ENCODE measurements at regions not wholly inside any gene's neighbourhood (a gene's known extent, or its start where the extent isn't known, plus 50 kb on each side); places are given as distances from the start of the nearest gene placed in this dataset.

- H2AFZ ChIP-seq (ENCODE audit: low read depth, low read length): no peak overlapping the region
- ChIA-PET CTCF (ENCODE audit: low intra/inter-chr PET ratio) (no interaction called here), POLR2A (interaction anchor here (0.6 to 1.3 kb wide), 5 partner anchors 12 to 470 kb away, joined by 3 to 6 read pairs (median 3); no protein-coding TSS in a partner anchor)
- FAIRE-seq (no peak), ATAC-seq (peak; percentile 64), DNase-seq (ENCODE audit: extremely low read depth in 1 of 4, low spot score in 3 of 4) (peak; percentile 39 to 48 (median 46))
- H3K4me2 ChIP-seq (ENCODE audit: insufficient read depth, low read length): no peak overlapping the region
- intact Hi-C loops (cut with micrococcal nuclease) (no loop called here), in situ Hi-C loops (cut with MboI) (no loop called here)
- no peaks in the 10 kb centered on the region for H3K79me2 ChIP-seq (ENCODE audit: control insufficient read depth, insufficient read depth, low read length)
- 12% methylated on average over 16 of the region's 17 CpGs for WGBS (ENCODE audit: insufficient coverage, low coverage, missing lambda C conversion rate)
- no peaks in the 10 kb centered on the region for H3K36me3 ChIP-seq (ENCODE audit: control insufficient read depth, insufficient read depth, low read length)
- no peak overlapping the region for H3K4me3 ChIP-seq
- H3K9me1 ChIP-seq (ENCODE audit: control insufficient read depth, insufficient read depth, low read length): no peaks in the 10 kb centered on the region
- H3K27me3 ChIP-seq (ENCODE audit: control insufficient read depth in 2 of 2, insufficient read depth in 2 of 2, low read length in 2 of 2): peaks cover 0 to 3% of the 10 kb centered on the region in 2 experiments; a peak in 2 of 5 replicates
- peaks cover 14 to 20% of the 10 kb centered on the region in 2 experiments for H3K4me1 ChIP-seq (replicated peaks in 1 of 2; ENCODE audit: control insufficient read depth in 2 of 2, insufficient read depth in 2 of 2, low read length in 2 of 2)
- H3K9me3 ChIP-seq (replicated peaks; ENCODE audit: control insufficient read depth, insufficient read depth, low read depth, low read length): no peaks in the 10 kb centered on the region
- H3K27ac ChIP-seq (ENCODE audit: extremely low read depth, low read depth, low read length): no peak overlapping the region
- BruUV-seq (replicated peaks): no TSS peak
- H4K20me1 ChIP-seq (replicated peaks; ENCODE audit: control insufficient read depth, insufficient read depth, low read length): no peaks in the 10 kb centered on the region
- peak overlapping the region in 1 of 2 experiments; percentile 66; a peak in 2 of 4 replicates for H3K9ac ChIP-seq (ENCODE audit: insufficient read depth in 1 of 2, low read depth in 2 of 2, low read length in 2 of 2)
- TF ChIP-seq MAFF (IDR thresholded peaks at IDR 0.05; ENCODE audit: low read length) (no peak), SIN3B (IDR thresholded peaks at IDR 0.05; ENCODE audit: low read depth) (no peak), CEBPG (CRISPR knock-in tag; IDR thresholded peaks at IDR 0.05) (no peak), CEBPG (tag; conservative IDR thresholded peaks at IDR 0.05 in 1 of 2, IDR thresholded peaks at IDR 0.05 in 1 of 2) (peak; percentile 43 to 77; a peak in 3 of 4 replicates), NR1H2 (CRISPR knock-in tag; IDR thresholded peaks at IDR 0.05) (no peak), TFAP4 (CRISPR knock-in tag; IDR thresholded peaks at IDR 0.05; ENCODE audit: borderline replicate concordance) (peak; percentile 67; the same call in 1 of the 2 replicates), SIX5 (IDR thresholded peaks at IDR 0.05; ENCODE audit: borderline replicate concordance in 1 of 2, insufficient read depth in 1 of 2, low read depth in 1 of 2, low read length in 2 of 2) (no peak), SMARCE1 (IDR thresholded peaks at IDR 0.05) (peak; percentile 75; the same call in 1 of the 2 replicates), E2F5 (CRISPR knock-in tag; IDR thresholded peaks at IDR 0.05) (no peak), POLR2A (conservative IDR thresholded peaks at IDR 0.05) (no peak), GTF2A2 (tag; IDR thresholded peaks at IDR 0.05) (no peak), CBFA2T3 (IDR thresholded peaks at IDR 0.05) (peak; percentile 28; the same call in 1 of the 2 replicates), ZNF316 (IDR thresholded peaks at IDR 0.05) (no peak), ZFX (CRISPR knock-in tag; IDR thresholded peaks at IDR 0.05) (peak; percentile 38), NFRKB (IDR thresholded peaks at IDR 0.05; ENCODE audit: low read depth) (no peak), NCOA6 (IDR thresholded peaks at IDR 0.05) (no peak), CAMTA2 (CRISPR knock-in tag; conservative IDR thresholded peaks at IDR 0.05) (no peak), ZNF274 (IDR thresholded peaks at IDR 0.05; ENCODE audit: borderline replicate concordance, low read depth, low read length) (no peak), ZNF395 (CRISPR knock-in tag; IDR thresholded peaks at IDR 0.05) (peak; percentile 81; the same call in 1 of the 2 replicates), TFAM (CRISPR knock-in tag; conservative IDR thresholded peaks at IDR 0.05) (no peak)
- TF ChIP-seq, protein P1, sequence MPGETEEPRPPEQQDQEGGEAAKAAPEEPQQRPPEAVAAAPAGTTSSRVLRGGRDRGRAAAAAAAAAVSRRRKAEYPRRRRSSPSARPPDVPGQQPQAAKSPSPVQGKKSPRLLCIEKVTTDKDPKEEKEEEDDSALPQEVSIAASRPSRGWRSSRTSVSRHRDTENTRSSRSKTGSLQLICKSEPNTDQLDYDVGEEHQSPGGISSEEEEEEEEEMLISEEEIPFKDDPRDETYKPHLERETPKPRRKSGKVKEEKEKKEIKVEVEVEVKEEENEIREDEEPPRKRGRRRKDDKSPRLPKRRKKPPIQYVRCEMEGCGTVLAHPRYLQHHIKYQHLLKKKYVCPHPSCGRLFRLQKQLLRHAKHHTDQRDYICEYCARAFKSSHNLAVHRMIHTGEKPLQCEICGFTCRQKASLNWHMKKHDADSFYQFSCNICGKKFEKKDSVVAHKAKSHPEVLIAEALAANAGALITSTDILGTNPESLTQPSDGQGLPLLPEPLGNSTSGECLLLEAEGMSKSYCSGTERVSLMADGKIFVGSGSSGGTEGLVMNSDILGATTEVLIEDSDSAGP (CRISPR knock-in tag; IDR thresholded peaks at IDR 0.05): no peak
Measured at GRCh38 chr20:50248104-50248641, 57.5 kb downstream of the CEBPB start.

Measured in K562 (cell line).